ENCODE measurements at regions not wholly inside any gene's neighbourhood (a gene's known extent, or its start where the extent isn't known, plus 50 kb on each side); places are given as distances from the start of the nearest gene placed in this dataset.

DNA sequence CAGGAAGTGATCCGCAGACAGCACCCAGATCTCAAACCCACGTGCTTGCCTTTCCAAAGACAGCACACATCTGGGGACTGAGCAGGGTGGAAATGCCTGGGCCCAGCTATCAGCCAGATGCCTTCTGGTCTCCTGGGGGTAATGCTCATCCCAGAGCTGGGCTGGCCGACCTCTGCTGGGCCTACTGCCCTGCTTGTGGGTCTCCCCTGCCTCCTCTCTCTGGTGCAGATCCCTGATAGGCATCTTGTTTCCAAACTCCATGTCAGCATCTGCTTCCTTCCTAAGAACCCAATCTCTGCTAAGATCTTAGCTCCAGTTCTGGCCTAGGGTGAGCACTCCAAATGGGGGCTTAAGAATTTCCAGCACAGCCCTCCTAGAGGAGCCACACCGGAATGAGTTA lies 1043.0 kb downstream of the VRK1 start:
- DNase-seq: no peak

DNA sequence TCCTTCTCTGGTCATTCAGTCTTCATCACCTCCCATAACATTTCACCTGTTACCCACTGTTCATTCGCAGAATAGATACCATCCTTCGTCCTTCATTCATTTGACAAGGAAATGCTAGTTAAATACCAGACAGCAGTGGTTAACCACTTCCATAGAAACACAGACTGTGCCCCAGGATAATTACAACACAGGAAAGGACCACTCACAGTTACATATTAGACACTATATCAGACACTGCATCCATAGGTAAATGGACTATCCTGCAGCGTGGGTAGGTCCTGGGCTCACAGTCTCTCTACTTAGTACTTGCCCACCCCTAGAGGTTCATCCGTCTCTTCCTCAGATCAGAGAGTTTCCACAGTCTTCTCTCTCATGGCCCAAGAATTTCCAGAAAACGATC lies 1044.6 kb downstream of the VRK1 start:
- no peak for DNase-seq

- DNase-seq: no peak
These were observed 1045.9 kb downstream of the VRK1 start for GRCh38 chr14:97843066-97843465.

DNA sequence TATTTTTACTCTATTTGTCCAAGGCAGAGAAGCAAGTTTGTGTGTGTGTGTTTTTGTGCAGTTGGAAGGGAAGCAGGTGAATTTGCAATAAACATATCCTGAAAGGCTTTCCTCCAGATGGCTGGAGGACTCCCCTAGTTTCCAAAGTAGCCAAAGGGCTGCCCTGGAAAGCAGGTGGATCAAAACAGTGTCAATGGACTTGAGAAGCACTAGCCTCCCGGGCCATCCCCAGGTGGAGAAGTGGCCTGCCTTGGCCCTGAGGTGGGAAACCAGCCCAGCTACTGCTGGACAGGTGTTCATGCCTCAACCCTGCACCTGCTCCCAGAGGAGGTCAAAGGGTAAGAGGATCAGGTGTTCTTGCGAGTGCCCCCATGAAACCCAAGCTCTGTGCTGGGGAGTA lies 1046.9 kb downstream of the VRK1 start:
- DNase-seq: no peak

DNA sequence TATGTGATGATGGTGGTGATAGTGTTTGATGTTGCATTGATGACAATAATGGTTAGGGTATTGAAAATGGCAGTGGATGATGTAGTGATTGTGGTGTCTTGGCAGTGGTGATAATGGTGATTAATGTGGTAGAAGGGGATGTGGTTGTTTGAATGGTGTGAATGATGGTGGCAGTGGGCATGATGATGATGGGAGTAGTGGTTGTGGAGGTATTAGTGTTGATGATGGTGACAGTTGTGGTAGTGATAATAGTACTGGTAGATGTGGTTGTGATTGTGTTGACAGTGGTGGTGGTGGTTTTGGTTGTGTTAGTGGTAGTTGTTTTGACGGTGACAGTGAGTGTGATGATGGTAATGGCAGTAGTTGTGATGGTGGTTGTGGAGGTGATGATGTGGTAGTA lies 1049.0 kb downstream of the VRK1 start:
- no peak for DNase-seq

DNA sequence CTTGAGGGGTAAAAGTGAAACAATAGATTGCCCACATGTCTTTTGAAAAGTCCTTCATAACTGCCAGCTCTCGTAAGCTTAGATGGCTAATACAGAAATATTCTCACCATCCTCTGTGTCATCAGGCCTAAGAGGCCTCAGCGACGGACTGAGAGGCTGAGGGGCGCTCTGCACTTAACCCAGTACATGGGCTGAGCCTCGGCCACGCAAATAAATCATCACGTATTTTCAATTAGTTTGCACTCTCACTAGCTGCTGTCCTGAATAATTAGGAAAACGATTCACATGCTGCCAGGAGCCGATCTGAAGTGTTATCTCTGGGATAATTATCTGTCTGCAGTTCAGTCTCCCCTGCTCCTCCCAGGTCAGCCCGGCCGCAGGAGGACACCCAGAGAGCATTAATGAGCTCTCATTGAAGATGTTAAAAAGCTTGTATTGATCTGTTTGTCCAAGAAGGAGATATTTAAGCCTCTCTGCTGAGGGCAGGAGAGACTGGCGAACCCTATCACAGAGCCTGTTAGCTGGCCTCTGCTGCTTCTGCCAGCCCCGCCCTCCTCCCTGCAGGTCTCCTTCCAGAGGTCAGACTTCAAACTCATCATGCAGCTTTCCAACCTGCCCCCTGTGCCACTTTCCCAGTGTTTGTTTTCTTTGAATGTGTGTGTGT lies 1051.3 kb downstream of the VRK1 start:
- DNase-seq: no peak

DNA sequence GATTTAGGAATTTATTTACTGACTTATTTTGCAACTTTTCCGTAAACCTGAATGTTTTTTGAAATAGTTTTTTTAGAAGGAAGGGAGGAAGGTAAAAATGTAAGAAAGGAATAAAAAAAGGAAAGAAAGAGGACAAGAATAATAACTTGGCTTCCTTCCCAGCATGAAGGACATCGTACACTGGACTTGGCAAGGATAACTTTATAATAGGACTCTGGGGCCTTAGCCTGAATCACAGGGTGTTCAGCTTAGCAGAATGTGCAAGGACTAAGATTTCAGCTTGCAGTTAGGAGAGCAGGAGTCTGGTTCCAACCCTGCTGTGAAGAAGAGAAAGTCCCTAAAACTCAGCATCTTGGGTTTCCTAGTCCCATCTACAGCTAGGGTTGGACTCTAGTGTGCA lies 1053.3 kb downstream of the VRK1 start:
- DNase-seq: no peak

DNA sequence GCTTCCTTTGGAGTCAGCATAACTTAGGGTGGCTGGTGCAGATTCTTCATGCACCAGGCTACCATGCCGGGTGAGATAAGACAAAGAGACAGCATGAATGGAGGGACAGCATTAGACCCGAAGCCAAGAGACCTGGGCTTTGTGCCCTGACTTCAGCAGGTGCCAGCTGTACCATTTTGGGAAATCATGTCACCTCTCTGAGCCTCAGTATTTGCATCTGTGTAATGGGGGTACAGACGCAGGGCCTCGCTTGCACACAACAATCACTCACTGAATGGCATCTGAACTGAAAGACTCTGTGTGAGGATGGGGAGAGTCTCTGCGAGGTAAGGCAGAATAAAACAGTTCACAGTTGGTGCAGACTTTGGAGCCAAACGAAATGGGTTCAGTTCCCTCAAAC lies 1053.7 kb downstream of the VRK1 start:
- no peak for DNase-seq

DNA sequence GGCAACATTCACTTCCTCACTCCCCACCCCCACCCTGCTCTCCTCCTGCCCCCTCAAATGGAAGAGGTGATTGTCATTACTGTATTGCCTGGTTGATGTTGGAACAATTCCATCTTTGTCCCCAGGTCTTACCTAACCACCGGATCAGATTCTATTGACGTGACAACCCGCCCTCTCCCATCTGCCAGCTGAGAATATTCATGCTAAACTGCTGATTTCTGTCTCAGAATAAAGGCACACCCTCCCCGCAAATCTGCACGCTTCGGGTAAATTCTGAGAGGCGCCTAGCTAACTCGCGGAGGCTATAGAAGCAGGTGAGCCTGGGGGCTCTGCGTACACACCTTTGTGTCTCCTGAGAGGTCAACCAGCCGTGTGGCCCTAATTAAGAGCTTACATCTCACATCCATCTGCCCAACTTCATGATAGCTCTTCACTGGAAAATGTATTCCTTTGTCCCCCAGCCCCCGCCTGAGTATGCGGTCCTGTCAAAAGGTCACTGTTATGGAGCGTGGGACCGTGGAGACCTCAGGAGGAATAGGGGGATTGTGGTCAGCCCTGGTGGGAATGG lies 1054.3 kb downstream of the VRK1 start:
- no peak for DNase-seq

DNA sequence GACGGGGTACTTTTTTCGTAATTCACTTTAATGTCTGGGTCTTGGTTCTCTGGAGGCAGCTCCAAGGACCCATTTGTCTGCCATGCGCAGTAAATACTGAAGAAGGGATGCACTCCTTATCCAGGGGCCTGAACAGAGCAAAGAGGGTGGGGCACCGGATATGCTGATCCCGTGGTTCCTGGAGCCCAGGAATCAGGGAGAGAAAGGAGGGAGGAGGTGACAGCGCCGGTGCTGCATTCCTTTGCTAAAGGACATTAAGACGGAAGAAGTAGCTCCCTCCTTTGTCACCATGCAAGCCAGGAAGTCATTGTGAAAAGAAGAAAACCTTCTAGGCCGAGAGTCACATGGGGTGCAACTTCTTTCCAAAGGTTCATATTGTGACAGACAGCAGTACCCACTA lies 1057.7 kb downstream of the VRK1 start:
- DNase-seq: no peak

DNA sequence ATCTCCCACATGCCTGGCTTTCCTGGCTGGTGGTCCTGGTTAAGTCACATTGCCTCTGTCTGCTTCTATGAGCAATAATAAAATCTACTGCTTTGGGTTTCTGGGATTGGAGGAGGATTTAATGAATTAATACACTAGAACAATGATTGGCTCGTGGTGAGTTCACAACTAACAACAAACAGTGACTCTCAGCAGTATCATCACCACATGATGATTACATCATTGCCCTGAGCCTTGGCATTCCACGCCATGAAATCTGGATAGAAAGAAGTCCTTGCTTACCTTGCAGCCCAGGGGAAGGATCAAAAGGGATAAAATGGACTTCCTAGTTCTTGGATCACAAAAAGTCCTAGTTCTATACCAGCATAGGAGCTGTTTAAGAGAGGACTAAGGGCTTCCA lies 1069.0 kb downstream of the VRK1 start:
- no peak for DNase-seq

DNA sequence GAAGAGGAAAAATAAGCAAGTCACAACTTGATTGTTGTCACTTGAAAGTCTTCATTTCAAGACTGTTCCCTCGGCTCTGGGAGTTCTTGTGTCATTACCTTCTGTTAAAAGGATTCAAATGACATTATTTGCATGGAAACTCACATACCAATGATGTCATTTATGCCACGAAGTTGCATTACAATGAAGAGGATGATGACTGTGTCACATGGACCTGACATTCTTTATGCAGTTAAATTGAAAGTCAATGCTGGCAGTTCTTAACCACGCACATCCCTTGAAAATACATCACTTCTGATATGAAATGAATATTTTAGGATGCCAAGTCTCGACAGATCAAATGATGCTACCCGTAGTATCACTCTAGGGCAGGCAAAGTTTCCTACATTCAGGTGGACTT lies 1069.5 kb downstream of the VRK1 start:
- DNase-seq: no peak

GRCh38 chr14:97873291-97873690 lies 1076.1 kb downstream of the VRK1 start:
- no peak for DNase-seq

DNA sequence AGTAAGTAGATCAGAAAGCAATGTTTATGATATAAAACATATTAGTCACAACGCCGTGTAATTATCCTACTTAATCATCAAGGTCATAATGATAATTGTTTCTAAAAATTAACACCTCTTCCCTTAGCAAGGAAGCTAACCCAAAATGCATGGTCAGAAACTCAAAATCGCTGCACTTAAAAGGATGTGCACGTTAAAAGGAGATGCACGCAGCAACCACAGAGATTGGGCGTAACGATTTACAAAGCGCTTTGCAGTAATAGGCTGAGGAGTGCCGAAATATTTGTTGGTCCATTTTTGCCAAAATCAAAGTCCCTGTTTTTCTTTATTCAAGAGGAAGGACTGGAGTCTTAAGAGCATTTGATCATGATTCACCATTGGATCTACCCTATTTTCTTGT lies 1077.2 kb downstream of the VRK1 start:
- DNase-seq: no peak

DNA sequence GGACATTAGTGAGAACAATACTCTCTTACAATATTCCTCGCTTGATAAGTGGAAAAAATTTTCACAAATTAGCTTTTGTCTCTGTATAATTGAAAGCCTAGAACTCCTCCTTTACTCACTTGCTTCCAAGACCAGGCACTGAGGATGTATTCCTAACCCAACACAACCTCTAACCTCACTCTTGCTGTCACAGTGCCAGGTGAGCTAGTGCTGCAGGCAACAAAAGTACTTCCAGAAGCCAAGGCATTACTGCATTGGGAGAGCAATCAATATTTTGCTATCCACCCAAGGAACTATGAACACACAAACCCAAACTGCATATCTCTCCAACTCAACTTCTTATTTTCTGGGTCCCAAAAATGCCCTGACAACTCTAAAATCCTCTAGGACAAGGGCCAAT lies 1081.0 kb downstream of the VRK1 start:
- DNase-seq: no peak

DNA sequence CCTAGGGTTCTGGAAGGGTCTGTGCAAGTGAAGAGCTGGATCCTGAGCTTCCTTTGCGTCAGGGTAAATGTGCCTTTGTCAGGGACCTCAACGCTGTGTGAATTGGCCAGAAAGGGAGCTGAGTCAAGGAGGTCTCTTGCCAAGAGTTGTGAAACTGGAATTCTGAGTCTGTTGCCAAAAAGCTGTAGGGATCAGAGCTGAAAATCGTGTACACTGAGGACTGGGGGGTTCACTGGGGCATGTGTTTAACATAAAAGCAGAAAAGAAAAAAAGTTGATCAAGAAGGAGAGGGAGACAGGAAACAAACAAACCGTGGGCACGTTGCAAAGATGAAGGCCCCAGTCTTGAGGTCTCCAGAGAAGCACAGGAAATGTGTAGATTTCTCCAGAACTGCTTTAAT lies 1081.5 kb downstream of the VRK1 start:
- DNase-seq: no peak

DNA sequence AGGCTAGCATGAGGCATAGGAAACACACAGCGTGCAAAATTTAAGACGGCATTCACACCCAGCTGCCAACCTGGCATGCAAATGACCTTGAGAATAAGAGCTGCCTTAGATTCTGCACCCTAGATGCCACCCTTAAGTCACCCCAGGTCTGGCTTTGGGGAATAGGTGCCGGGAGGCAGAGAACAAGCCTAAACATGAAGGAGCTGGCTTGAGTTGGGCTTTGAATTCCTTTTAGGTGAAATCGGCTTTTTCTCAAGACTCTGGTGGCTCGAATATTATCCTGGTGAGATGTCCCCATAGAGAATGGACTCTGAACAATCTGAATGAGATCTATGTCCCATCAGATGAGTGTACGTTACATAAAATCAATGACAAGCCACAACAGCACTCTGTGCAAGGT lies 1090.5 kb downstream of the VRK1 start:
- no peak for DNase-seq

DNA sequence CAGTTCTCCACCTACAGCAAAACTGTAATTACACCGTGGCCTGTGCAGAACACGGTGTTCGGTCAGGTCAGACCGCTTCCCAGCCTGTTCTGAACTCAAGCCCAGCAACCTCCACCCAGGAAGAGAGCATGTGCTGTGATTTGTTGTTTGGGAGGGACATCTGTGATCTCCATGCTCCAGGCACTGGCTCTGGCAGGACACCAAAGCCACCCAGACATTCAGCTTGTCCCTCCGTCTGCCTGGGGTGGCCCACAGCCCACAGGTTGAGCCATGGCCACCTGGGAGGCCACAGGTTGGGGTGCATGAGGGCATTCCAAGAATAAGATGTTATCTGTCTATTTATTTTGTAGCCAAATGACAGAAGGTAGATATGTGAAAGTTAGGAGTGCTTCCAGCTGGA lies 1091.1 kb downstream of the VRK1 start:
- DNase-seq: no peak

- DNase-seq: no peak
These were observed 1094.3 kb downstream of the VRK1 start for GRCh38 chr14:97891515-97891914.

GRCh38 chr14:97894552-97894951 lies 1097.4 kb downstream of the VRK1 start:
- DNase-seq: no peak

GRCh38 chr14:97900196-97900854 lies 1103.1 kb downstream of the VRK1 start:
- DNase-seq: no peak

DNA sequence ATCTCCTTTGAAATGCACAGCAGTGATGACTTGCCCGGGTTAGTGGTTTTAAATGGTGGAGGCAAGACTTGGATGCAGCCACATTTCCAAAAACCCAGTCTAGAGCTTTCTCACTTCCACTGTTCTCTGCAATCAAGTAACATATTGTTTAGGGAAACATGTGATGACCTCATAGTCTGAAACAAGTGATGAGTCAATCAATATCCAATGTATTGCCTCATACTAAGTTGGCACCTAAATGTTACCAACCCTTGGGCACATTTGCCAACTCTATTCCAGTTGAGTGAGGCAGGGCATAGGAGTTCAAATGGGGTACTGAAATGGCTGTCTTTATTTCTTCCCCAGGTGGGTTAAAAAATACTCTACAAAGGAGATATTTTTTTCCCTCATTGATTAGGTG lies 1105.4 kb downstream of the VRK1 start:
- no peak for DNase-seq

- DNase-seq: no peak
These were observed 1106.6 kb downstream of the VRK1 start for GRCh38 chr14:97903821-97904220.

DNA sequence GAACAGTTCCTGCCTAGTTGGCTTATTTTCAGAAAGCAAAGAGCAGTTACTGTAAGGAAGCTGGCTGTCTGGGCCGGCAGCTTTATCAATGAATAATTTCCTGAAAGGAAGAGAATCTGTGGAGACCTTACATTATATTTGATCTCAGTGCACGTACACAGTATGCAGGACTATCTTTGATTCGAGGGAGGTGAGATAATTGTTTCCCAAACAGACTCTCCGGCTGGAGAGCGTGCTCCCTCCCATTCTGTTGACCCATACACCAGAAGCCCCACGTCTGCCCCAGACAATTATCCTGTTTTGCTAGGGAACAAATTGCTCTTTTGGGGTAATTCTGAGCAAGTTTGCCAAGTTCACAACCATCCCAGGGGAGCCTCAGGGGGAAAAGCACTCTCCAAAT lies 1115.0 kb downstream of the VRK1 start:
- DNase-seq: no peak

DNA sequence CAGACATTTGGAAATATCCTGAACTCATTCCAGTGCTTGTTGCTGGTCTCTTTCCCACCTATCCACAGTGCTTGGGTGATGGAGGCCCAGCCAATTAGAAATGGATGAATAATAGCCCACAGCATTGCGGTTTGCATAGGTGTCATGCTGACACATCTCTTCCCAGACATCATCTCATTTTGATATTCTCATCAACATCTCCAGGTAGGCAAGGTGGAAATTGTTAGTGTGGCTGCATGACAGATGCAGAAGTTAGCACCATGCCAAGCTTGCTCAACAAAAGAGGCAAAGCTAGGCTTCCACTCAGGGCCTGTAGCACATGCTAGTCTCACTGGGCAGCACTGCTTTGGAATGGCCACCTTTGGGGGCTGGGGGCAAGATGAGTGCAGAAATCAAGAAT lies 1118.9 kb downstream of the VRK1 start:
- no peak for DNase-seq
